ENCODE measurements at regions not wholly inside any gene's neighbourhood (a gene's known extent, or its start where the extent isn't known, plus 50 kb on each side); places are given as distances from the start of the nearest gene placed in this dataset.
"Not testable (repeated sequence)": the region's sequence is repeated elsewhere in the genome, so short reads cannot be mapped to it uniquely, and the experiment has no call there.

GRCh38 chr14:90458536-90458935, 61.7 kb downstream of the CALM1 start:
- intact Hi-C loops (cut with DNase I) = no loop called here
- 28 to 50% methylated on average over 1 of the region's 1 CpG for WGBS, 2 donors
- no peak overlapping the region for H3K27ac ChIP-seq
- H3K9me3 ChIP-seq = no peaks in the 10 kb centered on the region
- FAIRE-seq (no peak), DNase-seq (no peak), ATAC-seq (peak in 1 of 4 donors; percentile 10)
- no peak for TF ChIP-seq CTCF (IDR thresholded peaks at IDR 0.05)
- no peaks in the 10 kb centered on the region for H3K36me3 ChIP-seq
- H3K27me3 ChIP-seq = no peaks in the 10 kb centered on the region
- no peaks in the 10 kb centered on the region for H3K4me1 ChIP-seq
- no peak overlapping the region for H3K4me3 ChIP-seq

- H3K36me3 ChIP-seq = no peaks in the 10 kb centered on the region
- ATAC-seq (no peak), DNase-seq (no peak), FAIRE-seq (no peak)
- H3K27me3 ChIP-seq = no peaks in the 10 kb centered on the region
- TF ChIP-seq CTCF (IDR thresholded peaks at IDR 0.05) = no peak
- intact Hi-C loops (cut with DNase I) = no loop called here
- no peaks in the 10 kb centered on the region for H3K9me3 ChIP-seq
- H3K4me3 ChIP-seq = no peak overlapping the region
- H3K27ac ChIP-seq = no peak overlapping the region
- H3K4me1 ChIP-seq = no peaks in the 10 kb centered on the region
- 86 to 91% methylated on average over 5 of the region's 5 CpGs for WGBS, 2 donors
These were observed 63.3 kb downstream of the CALM1 start for GRCh38 chr14:90460136-90460535.

- H3K4me3 ChIP-seq = no peak overlapping the region
- H3K9me3 ChIP-seq = no peaks in the 10 kb centered on the region
- no peaks in the 10 kb centered on the region for H3K27me3 ChIP-seq
- no peaks in the 10 kb centered on the region for H3K36me3 ChIP-seq
- DNase-seq = no peak
- no peaks in the 10 kb centered on the region for H3K4me1 ChIP-seq
- ATAC-seq = no peak
- no peak for FAIRE-seq
- intact Hi-C loops (cut with DNase I) = no loop called here
- WGBS, 2 donors = 75 to 91% methylated on average over 6 of the region's 6 CpGs
- no peak for TF ChIP-seq CTCF (IDR thresholded peaks at IDR 0.05)
- no peak overlapping the region for H3K27ac ChIP-seq
These were observed 64.6 kb downstream of the CALM1 start for GRCh38 chr14:90461425-90461824.

- TF ChIP-seq CTCF (IDR thresholded peaks at IDR 0.05) = no peak
- Histone ChIP-seq H3K4me1 (no peaks in the 10 kb centered on the region), H3K36me3 (no peaks in the 10 kb centered on the region), H3K27ac (no peak overlapping the region), H3K9me3 (no peaks in the 10 kb centered on the region), H3K4me3 (no peak overlapping the region), H3K27me3 (no peaks in the 10 kb centered on the region)
- intact Hi-C loops (cut with DNase I) = no loop called here
- DNase-seq (no peak), FAIRE-seq (no peak), ATAC-seq (no peak)
- WGBS, 2 donors = 70 to 76% methylated on average over 4 of the region's 4 CpGs
These were observed 67.7 kb downstream of the CALM1 start for GRCh38 chr14:90464481-90464880.

GRCh38 chr14:90467501-90467900, 70.7 kb downstream of the CALM1 start:
- WGBS, 2 donors = 58 to 66% methylated on average over 4 of the region's 4 CpGs
- no peaks in the 10 kb centered on the region for H3K9me3 ChIP-seq
- H3K27ac ChIP-seq = no peak overlapping the region
- no peak for FAIRE-seq
- intact Hi-C loops (cut with DNase I) = no loop called here
- TF ChIP-seq CTCF (IDR thresholded peaks at IDR 0.05) = no peak
- no peak for DNase-seq
- no peaks in the 10 kb centered on the region for H3K36me3 ChIP-seq
- H3K4me3 ChIP-seq = no peak overlapping the region
- H3K4me1 ChIP-seq = no peaks in the 10 kb centered on the region
- no peaks in the 10 kb centered on the region for H3K27me3 ChIP-seq
- ATAC-seq = no peak

- 81 to 94% methylated on average over 2 of the region's 2 CpGs for WGBS, 2 donors
These were observed 72.6 kb downstream of the CALM1 start for GRCh38 chr14:90469416-90469815.

More at GRCh38 chr14:90469416-90469815, 72.6 kb downstream of the CALM1 start:
- H3K4me3 ChIP-seq; DNase-seq; H3K4me1 ChIP-seq; H3K27me3 ChIP-seq; FAIRE-seq; H3K27ac ChIP-seq; H3K9me3 ChIP-seq; intact Hi-C loops (cut with DNase I); H3K36me3 ChIP-seq; ATAC-seq: not testable (repeated sequence)

Measured in pancreas (tissue), 10 donors.